ENCODE measurements at regions not wholly inside any gene's neighbourhood (a gene's known extent, or its start where the extent isn't known, plus 50 kb on each side); places are given as distances from the start of the nearest gene placed in this dataset.

GRCh38 chr2:18915227-18915626 lies 325.9 kb upstream of the NT5C1B start:
- TF ChIP-seq CTCF (IDR thresholded peaks at IDR 0.05; ENCODE audit: extremely low read depth, insufficient read depth, missing control alignments): no peak
- DNase-seq (ENCODE audit: low spot score): no peak
- in situ Hi-C loops (cut with MboI; ENCODE audit: low pct_unique_long_range_greater_than_20kb, low sequenced_read_pairs, unreplicated experiment): no loop called here

- in situ Hi-C loops (cut with MboI; ENCODE audit: low pct_unique_long_range_greater_than_20kb, low sequenced_read_pairs, unreplicated experiment): no loop called here
- no peak for DNase-seq (ENCODE audit: low spot score)
- no peak for TF ChIP-seq CTCF (IDR thresholded peaks at IDR 0.05; ENCODE audit: extremely low read depth, insufficient read depth, missing control alignments)
Observed at GRCh38 chr2:18913512-18913911, 324.1 kb upstream of the NT5C1B start.

- no peak for TF ChIP-seq CTCF (IDR thresholded peaks at IDR 0.05; ENCODE audit: extremely low read depth, insufficient read depth, missing control alignments)
- no peak for DNase-seq (ENCODE audit: low spot score)
- in situ Hi-C loops (cut with MboI; ENCODE audit: low pct_unique_long_range_greater_than_20kb, low sequenced_read_pairs, unreplicated experiment): no loop called here
Observed at GRCh38 chr2:18912225-18912888, 323.0 kb upstream of the NT5C1B start.

GRCh38 chr2:18911416-18911815 lies 322.0 kb upstream of the NT5C1B start:
- DNase-seq (ENCODE audit: low spot score): no peak
- in situ Hi-C loops (cut with MboI; ENCODE audit: low pct_unique_long_range_greater_than_20kb, low sequenced_read_pairs, unreplicated experiment): no loop called here
- no peak for TF ChIP-seq CTCF (IDR thresholded peaks at IDR 0.05; ENCODE audit: extremely low read depth, insufficient read depth, missing control alignments)

GRCh38 chr2:18910843-18911242 lies 321.5 kb upstream of the NT5C1B start:
- DNase-seq (ENCODE audit: low spot score): no peak

GRCh38 chr2:18907937-18908336 lies 318.6 kb upstream of the NT5C1B start:
- no peak for DNase-seq (ENCODE audit: low spot score)
- TF ChIP-seq CTCF (IDR thresholded peaks at IDR 0.05; ENCODE audit: extremely low read depth, insufficient read depth, missing control alignments): no peak
- in situ Hi-C loops (cut with MboI; ENCODE audit: low pct_unique_long_range_greater_than_20kb, low sequenced_read_pairs, unreplicated experiment): no loop called here

More at GRCh38 chr2:18910843-18911242, 321.5 kb upstream of the NT5C1B start:
- in situ Hi-C loops (cut with MboI; ENCODE audit: low pct_unique_long_range_greater_than_20kb, low sequenced_read_pairs, unreplicated experiment): no loop called here
- no peak for TF ChIP-seq CTCF (IDR thresholded peaks at IDR 0.05; ENCODE audit: extremely low read depth, insufficient read depth, missing control alignments)
